B cell (primary cell): ENCODE measurements at regions not wholly inside any gene's neighbourhood (a gene's known extent, or its start where the extent isn't known, plus 50 kb on each side); places are given as distances from the start of the nearest gene placed in this dataset.

ENCODE experiments used
- ATAC-seq: fragments of 200-7000 bp; cut with Tn5 transposase; one replicate; pipeline ENCODE4 v1.10.0; 2021; ENCODE audit warnings: low read depth, mild to moderate bottlenecking, moderate number of reproducible peaks, moderate library complexity
- CTCF ChIA-PET: fragments of 350-600 bp; sonication (Branson Sonifier 250); formaldehyde crosslinking; loops from one replicate; lab custom pipeline; 2021; ENCODE audit warnings: antibody characterized with exemption, inconsistent platforms; lab: Charles Lee
- POLR2A ChIA-PET: fragments of 350-600 bp; sonication (Branson Sonifier 250); formaldehyde crosslinking; loops from one replicate; lab custom pipeline; 2021; ENCODE audit warnings: antibody characterized with exemption; lab: Charles Lee
- DNase-seq: peaks from one replicate; pipeline ENCODE4 v3.0.0; 2013
- H2AFZ ChIP-seq: 2 replicates; pipeline ENCODE4 v1.6.1; 2012; ENCODE audit warnings: mild to moderate bottlenecking, low read depth, low read length; ENCODE audit not compliant: insufficient read depth, poor library complexity, severe bottlenecking
- H3K27ac ChIP-seq, 2 donors: 1 replicate in 1 of 2; 2 replicates in 1 of 2; pipeline ENCODE4 v1.5.1; 2012 to 2013; ENCODE audit warnings: low read length in 2 of 2, mild to moderate bottlenecking in 2 of 2, moderate library complexity in 1 of 2
- H3K27me3 ChIP-seq, 4 experiments: fragments of 200-600 bp in 1 of 4; sonication (generic) in 1 of 4; replicated peaks in 1 of 4; 1 replicate in 2 of 4; 2 replicates in 2 of 4; pipeline versions ENCODE4 v1.6.1 to v1.7.0; 2013 to 2016; ENCODE audit warnings: low read length in 3 of 4, mild to moderate bottlenecking in 2 of 4, mixed read lengths in 1 of 4, moderate library complexity in 1 of 4; ENCODE audit not compliant: insufficient read depth in 4 of 4, control insufficient read depth in 3 of 4; ENCODE audit errors: control extremely low read depth in 1 of 4
- H3K36me3 ChIP-seq, 2 experiments: replicated peaks in 1 of 2; 1 replicate in 1 of 2; 2 replicates in 1 of 2; pipeline versions ENCODE4 v1.6.1 to v1.7.1; 2013; ENCODE audit warnings: low read length in 1 of 2; ENCODE audit not compliant: insufficient read depth in 2 of 2, control insufficient read depth in 1 of 2; ENCODE audit errors: control extremely low read depth in 1 of 2, extremely low read depth in 1 of 2
- H3K4me1 ChIP-seq, 2 donors: fragments of 200-600 bp in 1 of 2; sonication (generic) in 1 of 2; 1 replicate in 1 of 2; 2 replicates in 1 of 2; pipeline versions ENCODE4 v1.5.1 to v1.6.1; 2013 to 2017; ENCODE audit warnings: low read length in 2 of 2; ENCODE audit not compliant: control insufficient read depth in 2 of 2, insufficient read depth in 2 of 2
- H3K4me2 ChIP-seq: replicated peaks from 2 replicates; pipeline ENCODE3; 2012; ENCODE audit warnings: mild to moderate bottlenecking, low read depth, low read length; ENCODE audit not compliant: poor library complexity, severe bottlenecking
- H3K4me3 ChIP-seq, 5 experiments: fragments of 200-600 bp in 1 of 5; sonication (generic) in 1 of 5; 1 replicate in 3 of 5; 2 replicates in 2 of 5; pipeline versions ENCODE4 v1.5.1 to v1.7.0; 2011 to 2016; ENCODE audit warnings: low read length in 4 of 5, mild to moderate bottlenecking in 4 of 5, low read depth in 2 of 5, control low read depth in 1 of 5, moderate library complexity in 1 of 5; ENCODE audit not compliant: insufficient read depth in 1 of 5; ENCODE audit errors: control extremely low read depth in 1 of 5, extremely low read depth in 1 of 5
- H3K79me2 ChIP-seq: fragments of 200-600 bp; sonication (generic); one replicate; pipeline ENCODE4 v1.6.0; 2016; ENCODE audit warnings: low read length; ENCODE audit not compliant: control insufficient read depth, insufficient read depth
- H3K9ac ChIP-seq: fragments of 200-600 bp; sonication (generic); 2 replicates; pipeline ENCODE4 v1.6.1; 2017; ENCODE audit warnings: mild to moderate bottlenecking, low read length, moderate library complexity
- H3K9me3 ChIP-seq, 3 donors: one replicate each; pipeline versions ENCODE4 v1.6.1 to v1.7.1; 2013; ENCODE audit warnings: low read length in 2 of 3; ENCODE audit not compliant: control insufficient read depth in 2 of 3, insufficient read depth in 1 of 3; ENCODE audit errors: control extremely low read depth in 1 of 3
- H4K20me1 ChIP-seq: 2 replicates; pipeline ENCODE4 v1.6.0; 2012; ENCODE audit warnings: mild to moderate bottlenecking, low read length; ENCODE audit not compliant: insufficient read depth, control insufficient read depth, poor library complexity, severe bottlenecking
- H3K27ac Mint-ChIP-seq: one replicate; pipeline ENCODE4 v1.8.0; 2021; ENCODE audit warnings: mixed read lengths
- H3K27me3 Mint-ChIP-seq: one replicate; pipeline ENCODE4 v1.8.0; 2021; ENCODE audit warnings: mixed read lengths
- H3K4me1 Mint-ChIP-seq: one replicate; pipeline ENCODE4 v1.8.0; 2021; ENCODE audit warnings: mixed read lengths
- H3K4me3 Mint-ChIP-seq: one replicate; pipeline ENCODE4 v1.8.0; 2021; ENCODE audit warnings: mixed read lengths
- H3K9me3 Mint-ChIP-seq: one replicate; pipeline ENCODE4 v1.8.0; 2022; ENCODE audit warnings: mixed read lengths; ENCODE audit not compliant: insufficient read depth
- EZH2 ChIP-seq: IDR thresholded peaks from 2 replicates; pipeline ENCODE4 v1.6.1; 2012; ENCODE audit warnings: borderline replicate concordance, low read depth, mild to moderate bottlenecking, moderate library complexity, low read length; ENCODE audit not compliant: insufficient read depth, poor library complexity, severe bottlenecking
- WGBS: methylation state at CpG from one replicate; pipeline ENCODE4 v1.1.5; 2013; ENCODE audit warnings: missing lambda C conversion rate; ENCODE audit not compliant: insufficient coverage; 5-methylcytosine and 5-hydroxymethylcytosine counted together
- intact Hi-C: fragments of 100-400 bp; cut with micrococcal nuclease; formaldehyde crosslinking; loops from one replicate; pipeline ENCODE4 v1.10.0; 2022
- TF ChIP-seq, protein P1 (sequence below): fragments of 200-600 bp; IDR thresholded peaks from one replicate; pipeline ENCODE4 v1.8.0; 2022; ENCODE audit warnings: antibody characterized with exemption, mild to moderate bottlenecking

DNA sequence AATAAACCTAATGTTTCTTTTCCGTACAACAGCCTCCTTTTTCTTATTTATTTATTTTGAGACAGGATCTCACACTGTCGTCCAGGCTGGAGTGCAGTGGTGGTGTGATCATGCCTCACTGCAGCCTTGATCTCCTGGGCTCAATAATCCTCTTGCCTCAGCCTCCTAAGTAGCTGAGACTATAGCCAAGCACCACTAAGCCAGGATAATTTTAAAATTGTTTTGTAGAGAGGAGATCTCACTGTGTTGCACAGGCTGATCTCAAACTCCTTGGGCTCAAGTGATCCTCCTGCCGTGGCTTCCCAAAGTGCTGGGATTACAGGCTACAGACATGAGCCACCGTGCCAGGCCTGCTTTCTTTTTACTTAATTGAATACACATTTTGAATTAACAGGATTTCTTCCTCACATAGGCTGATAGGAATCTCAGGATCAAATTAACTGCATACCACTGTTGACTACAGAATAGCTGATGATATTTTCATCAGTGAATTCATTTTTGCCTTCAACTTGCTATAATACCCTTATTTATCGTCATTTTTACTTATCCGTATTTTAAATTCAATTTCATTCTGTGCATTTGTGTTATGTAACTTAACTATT lies 2010.5 kb downstream of the NCAM2 start:
- Histone ChIP-seq H3K36me3 (no peaks in the 10 kb centered on the region), H3K9me3 (no peaks in the 10 kb centered on the region), H3K79me2 (no peaks in the 10 kb centered on the region), H4K20me1 (no peaks in the 10 kb centered on the region), H3K27me3 (no peaks in the 10 kb centered on the region), H2AFZ (no peak overlapping the region), H3K4me1 (no peaks in the 10 kb centered on the region), H3K4me2 (no peak overlapping the region), H3K4me3 (no peak overlapping the region), H3K27ac (no peak overlapping the region), H3K9ac (no peak overlapping the region)
- Mint-ChIP-seq H3K4me1 (no peaks in the 10 kb centered on the region), H3K27me3 (no peaks in the 10 kb centered on the region), H3K27ac (no peak overlapping the region), H3K9me3 (no peaks in the 10 kb centered on the region), H3K4me3 (no peak overlapping the region)
- ChIA-PET POLR2A (no interaction called here), CTCF (no interaction called here)
- ATAC-seq (no peak), DNase-seq (no peak)
- TF ChIP-seq, protein P1, sequence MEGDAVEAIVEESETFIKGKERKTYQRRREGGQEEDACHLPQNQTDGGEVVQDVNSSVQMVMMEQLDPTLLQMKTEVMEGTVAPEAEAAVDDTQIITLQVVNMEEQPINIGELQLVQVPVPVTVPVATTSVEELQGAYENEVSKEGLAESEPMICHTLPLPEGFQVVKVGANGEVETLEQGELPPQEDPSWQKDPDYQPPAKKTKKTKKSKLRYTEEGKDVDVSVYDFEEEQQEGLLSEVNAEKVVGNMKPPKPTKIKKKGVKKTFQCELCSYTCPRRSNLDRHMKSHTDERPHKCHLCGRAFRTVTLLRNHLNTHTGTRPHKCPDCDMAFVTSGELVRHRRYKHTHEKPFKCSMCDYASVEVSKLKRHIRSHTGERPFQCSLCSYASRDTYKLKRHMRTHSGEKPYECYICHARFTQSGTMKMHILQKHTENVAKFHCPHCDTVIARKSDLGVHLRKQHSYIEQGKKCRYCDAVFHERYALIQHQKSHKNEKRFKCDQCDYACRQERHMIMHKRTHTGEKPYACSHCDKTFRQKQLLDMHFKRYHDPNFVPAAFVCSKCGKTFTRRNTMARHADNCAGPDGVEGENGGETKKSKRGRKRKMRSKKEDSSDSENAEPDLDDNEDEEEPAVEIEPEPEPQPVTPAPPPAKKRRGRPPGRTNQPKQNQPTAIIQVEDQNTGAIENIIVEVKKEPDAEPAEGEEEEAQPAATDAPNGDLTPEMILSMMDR = no peak
- TF ChIP-seq EZH2 = no peak
- no CpG with 5 or more reads among the region's 6 CpGs for WGBS
- intact Hi-C loops = no loop called here

DNA sequence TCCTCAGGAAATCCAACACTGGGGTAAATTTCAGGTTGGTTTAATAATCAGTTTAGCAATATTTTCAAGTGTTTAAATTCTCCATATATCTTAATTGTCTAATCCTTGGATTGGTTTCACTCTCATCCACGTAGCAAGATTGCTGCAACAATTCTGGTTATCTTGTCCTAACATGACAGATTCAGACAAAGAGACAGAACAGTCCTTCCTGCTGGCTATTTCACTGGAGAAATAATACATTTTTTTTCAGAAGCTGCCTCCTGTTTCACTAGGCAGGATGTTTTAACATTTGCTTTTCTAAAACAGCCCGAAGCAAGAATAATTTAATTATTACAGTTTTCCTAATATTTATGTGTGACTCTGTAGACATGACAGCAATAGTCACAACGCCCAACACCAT lies 2011.2 kb downstream of the NCAM2 start:
- no peak for ATAC-seq
- POLR2A ChIA-PET = no interaction called here
- Histone ChIP-seq H3K27ac (no peak overlapping the region), H3K9me3 (no peaks in the 10 kb centered on the region), H3K4me1 (no peaks in the 10 kb centered on the region), H3K27me3 (no peaks in the 10 kb centered on the region), H3K79me2 (no peaks in the 10 kb centered on the region), H3K4me3 (no peak overlapping the region), H4K20me1 (no peaks in the 10 kb centered on the region), H2AFZ (no peak overlapping the region), H3K4me2 (no peak overlapping the region), H3K36me3 (no peaks in the 10 kb centered on the region), H3K9ac (no peak overlapping the region)
- no peak overlapping the region for H3K4me3 Mint-ChIP-seq
- WGBS = 67% methylated on average over 1 of the region's 3 CpGs
- TF ChIP-seq EZH2 = no peak
- TF ChIP-seq, protein P1 = no peak
- H3K9me3 Mint-ChIP-seq = no peaks in the 10 kb centered on the region
- CTCF ChIA-PET = no interaction called here
- H3K27ac Mint-ChIP-seq = no peak overlapping the region
- no peak for DNase-seq
- no peaks in the 10 kb centered on the region for H3K27me3 Mint-ChIP-seq
- H3K4me1 Mint-ChIP-seq = no peaks in the 10 kb centered on the region
- intact Hi-C loops = no loop called here
